ENCODE measurements at regions not wholly inside any gene's neighbourhood (a gene's known extent, or its start where the extent isn't known, plus 50 kb on each side); places are given as distances from the start of the nearest gene placed in this dataset.
"Not testable (repeated sequence)": the region's sequence is repeated elsewhere in the genome, so short reads cannot be mapped to it uniquely, and the experiment has no call there.

DNA sequence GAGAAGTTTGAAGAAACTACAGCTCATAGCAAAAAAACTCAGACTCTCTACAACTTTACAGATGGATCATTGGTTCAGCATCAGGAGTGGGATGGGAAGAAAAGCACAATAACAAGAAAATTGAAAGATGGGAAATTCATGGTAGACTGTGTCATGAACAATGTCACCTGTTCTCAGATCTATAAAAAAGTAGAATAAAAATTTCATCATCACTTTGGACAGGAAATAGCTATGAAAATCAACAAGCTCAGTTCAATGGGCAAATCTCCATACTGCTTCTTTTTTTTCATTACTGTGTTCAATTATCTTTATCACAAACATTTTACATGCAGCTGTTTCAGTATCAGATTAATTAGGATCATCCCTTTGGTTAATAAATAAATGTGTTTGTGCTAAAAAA is 76.5 kb upstream of the RAPGEF2 start:
- TF ChIP-seq, protein P1, sequence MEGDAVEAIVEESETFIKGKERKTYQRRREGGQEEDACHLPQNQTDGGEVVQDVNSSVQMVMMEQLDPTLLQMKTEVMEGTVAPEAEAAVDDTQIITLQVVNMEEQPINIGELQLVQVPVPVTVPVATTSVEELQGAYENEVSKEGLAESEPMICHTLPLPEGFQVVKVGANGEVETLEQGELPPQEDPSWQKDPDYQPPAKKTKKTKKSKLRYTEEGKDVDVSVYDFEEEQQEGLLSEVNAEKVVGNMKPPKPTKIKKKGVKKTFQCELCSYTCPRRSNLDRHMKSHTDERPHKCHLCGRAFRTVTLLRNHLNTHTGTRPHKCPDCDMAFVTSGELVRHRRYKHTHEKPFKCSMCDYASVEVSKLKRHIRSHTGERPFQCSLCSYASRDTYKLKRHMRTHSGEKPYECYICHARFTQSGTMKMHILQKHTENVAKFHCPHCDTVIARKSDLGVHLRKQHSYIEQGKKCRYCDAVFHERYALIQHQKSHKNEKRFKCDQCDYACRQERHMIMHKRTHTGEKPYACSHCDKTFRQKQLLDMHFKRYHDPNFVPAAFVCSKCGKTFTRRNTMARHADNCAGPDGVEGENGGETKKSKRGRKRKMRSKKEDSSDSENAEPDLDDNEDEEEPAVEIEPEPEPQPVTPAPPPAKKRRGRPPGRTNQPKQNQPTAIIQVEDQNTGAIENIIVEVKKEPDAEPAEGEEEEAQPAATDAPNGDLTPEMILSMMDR (IDR thresholded peaks at IDR 0.05; ENCODE audit: control extremely low read depth, extremely low read depth, low read depth, missing control alignments): no peak
- CTCF ChIA-PET: interaction anchor here (0.8 to 4.3 kb wide), 6 partner anchors 8 to 177 kb away, joined by 3 to 17 read pairs (median 3); no protein-coding TSS in a partner anchor
- POLR2A ChIA-PET: no interaction called here
- no peak for DNase-seq (ENCODE audit: extremely low spot score)

DNA sequence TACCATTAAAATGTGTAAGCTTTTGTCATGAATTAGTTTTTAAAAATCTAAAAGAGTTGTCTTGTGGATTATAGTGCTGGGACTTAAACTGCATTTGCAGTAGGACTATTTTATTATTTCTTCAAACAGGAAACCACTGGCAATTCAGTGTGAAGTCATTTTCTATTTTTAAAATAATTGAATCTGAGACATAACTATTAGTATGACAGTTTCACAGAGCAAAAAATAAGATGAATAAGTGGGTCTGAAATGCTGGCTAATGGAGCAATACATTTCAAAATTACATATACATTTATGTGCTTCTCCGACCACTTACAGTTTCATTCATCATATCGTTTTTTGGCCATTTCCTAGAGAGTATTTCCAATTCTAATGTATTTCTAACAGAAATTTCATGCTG is 75.3 kb upstream of the RAPGEF2 start:
- no peak for DNase-seq (ENCODE audit: extremely low spot score)
- TF ChIP-seq, protein P1 (IDR thresholded peaks at IDR 0.05; ENCODE audit: control extremely low read depth, extremely low read depth, low read depth, missing control alignments): no peak
- POLR2A ChIA-PET: no interaction called here
- CTCF ChIA-PET: interaction anchor here (1.2 to 4.3 kb wide), 4 partner anchors 10 to 176 kb away, joined by 3 to 17 read pairs (median 4); no protein-coding TSS in a partner anchor

DNA sequence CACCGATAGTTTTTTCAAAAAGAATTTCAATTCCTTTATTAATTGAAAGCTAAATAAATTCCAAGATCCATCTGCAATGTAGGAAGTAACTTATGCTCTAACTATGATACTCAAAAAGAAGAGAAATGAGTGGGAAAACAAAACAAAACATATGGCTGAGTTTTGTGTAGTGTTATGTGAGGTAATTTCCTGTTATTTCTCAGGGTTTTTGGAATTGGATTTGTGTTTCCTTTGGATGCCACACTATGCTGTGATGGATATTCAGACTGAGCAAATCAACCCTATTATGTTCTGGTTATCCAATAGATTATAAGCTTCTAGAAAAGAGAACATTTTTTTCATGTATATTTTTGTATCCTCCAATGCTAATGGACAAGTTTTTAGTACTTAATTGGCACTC is 73.4 kb upstream of the RAPGEF2 start:
- POLR2A ChIA-PET: no interaction called here
- TF ChIP-seq, protein P1 (IDR thresholded peaks at IDR 0.05; ENCODE audit: control extremely low read depth, extremely low read depth, low read depth, missing control alignments): no peak
- DNase-seq (ENCODE audit: extremely low spot score): no peak
- CTCF ChIA-PET: interaction anchor here (1.3 to 4.3 kb wide), 2 partner anchors 11 to 15 kb away, joined by 9 to 17 read pairs; no protein-coding TSS in a partner anchor

DNA sequence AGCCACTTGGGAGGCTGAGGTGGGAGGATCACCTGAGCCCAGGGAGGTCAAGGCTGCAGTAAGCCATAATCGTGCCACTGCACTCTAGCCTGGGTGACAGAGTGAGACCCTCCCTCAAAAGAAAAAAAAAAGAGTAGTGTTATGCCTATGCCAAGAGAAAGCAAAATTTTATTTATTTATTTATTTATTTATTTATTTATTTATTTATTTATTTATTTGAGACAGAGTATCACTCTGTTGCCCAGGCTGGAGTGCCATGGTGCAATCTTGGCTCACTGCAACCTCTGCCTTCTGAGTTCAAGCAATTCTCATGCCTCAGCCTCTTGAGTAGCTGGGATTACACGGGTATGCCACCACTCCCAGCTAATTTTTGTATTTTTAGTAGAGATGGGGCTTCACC is 72.6 kb upstream of the RAPGEF2 start:
- DNase-seq (ENCODE audit: extremely low spot score); POLR2A ChIA-PET: not testable (repeated sequence)
- CTCF ChIA-PET: interaction anchor here (1.5 kb wide), 1 partner anchor 14 kb away, joined by 4 read pairs; no protein-coding TSS in a partner anchor

DNA sequence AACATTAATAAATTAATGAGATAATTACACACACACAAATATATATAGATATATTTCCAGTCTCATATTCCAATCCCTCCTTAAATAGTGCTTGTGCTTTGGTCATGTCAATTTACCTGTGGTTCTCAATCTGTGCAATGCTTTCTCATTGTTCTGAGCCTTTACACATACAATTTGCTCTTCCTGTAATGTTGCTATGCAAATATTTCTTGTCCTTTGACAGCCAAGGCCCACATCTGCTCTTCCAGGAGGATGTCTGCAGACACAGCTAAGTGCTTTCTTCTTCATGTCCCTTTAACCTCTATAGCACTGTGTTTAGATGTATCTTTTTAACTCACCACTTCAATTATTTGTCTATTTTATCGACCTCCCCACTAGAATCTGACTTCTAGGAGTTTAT is 67.3 kb upstream of the RAPGEF2 start:
- ChIA-PET POLR2A (no interaction called here), CTCF (interaction anchor here (1.3 to 1.5 kb wide), 2 partner anchors 15 to 56 kb away, joined by 4 to 5 read pairs; no protein-coding TSS in a partner anchor)
- no peak for DNase-seq (ENCODE audit: extremely low spot score)
- TF ChIP-seq, protein P1 (IDR thresholded peaks at IDR 0.05; ENCODE audit: control extremely low read depth, extremely low read depth, low read depth, missing control alignments): no peak

DNA sequence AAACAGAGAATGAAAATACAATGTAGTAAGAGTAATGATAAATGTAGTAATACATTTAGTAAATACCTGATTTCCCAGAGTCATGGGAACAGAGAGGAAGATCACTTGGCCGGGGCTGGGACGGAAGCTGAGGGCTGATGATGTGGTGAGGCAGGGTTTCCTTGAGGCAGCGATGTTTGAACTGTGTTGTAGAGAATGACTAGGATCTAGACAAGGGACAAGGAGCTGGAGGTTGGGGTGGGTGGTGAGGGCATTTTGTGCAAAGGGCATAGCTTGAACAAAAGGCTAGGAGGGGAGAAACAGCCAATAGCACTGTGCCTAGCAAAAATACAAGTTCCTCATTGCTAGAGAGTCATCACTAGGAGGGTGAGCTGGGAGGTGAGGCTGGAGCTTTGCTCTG is 64.3 kb upstream of the RAPGEF2 start:
- CTCF ChIA-PET: interaction anchor here (0.7 to 1.4 kb wide), 4 partner anchors 10 to 20 kb away, joined by 3 to 5 read pairs (median 4); no protein-coding TSS in a partner anchor
- TF ChIP-seq, protein P1 (IDR thresholded peaks at IDR 0.05; ENCODE audit: control extremely low read depth, extremely low read depth, low read depth, missing control alignments): no peak
- POLR2A ChIA-PET: no interaction called here
- no peak for DNase-seq (ENCODE audit: extremely low spot score)

DNA sequence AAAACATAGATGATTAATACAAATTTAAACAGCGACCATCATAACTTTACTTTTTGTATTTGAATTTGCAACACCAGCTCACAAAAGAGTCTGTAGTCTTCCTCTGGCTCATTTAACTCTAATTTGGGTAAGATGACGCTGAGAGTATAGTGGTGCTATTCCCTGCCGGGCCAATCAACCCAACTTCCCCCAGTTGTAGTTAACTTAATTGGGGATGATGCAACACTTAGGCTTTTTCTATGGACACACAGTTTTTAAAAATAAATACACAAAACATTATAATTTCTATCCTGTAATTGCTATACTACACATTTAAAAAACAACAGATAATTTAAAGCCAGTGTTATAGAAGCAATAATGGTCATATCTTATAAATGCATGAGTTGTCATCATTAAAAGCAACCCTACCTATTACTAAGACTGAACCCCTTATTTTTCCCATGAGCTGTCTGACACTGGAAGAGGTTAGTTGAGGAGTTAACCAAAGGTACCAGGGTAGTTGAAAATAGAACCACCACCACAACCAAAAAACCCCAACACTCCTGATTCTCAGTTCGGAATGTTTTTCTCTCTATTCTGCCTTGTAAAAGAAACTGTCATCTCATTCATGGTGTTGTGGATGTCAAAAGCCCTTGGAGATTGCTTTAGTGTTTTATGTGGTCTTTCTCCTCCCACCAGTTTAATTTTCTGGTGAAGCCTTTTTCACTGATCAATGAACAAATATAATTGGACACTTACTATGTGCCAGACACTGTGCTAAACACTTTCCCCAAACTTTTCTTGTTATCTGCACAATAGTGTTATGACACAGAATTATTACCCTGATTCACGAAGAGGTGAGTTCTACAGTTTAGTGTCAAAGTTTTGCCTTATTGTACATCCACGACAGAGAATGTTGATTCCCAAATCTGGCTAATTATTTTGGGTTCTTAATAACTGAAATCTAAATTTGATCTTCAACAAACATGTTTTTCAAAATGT is 61.5 kb upstream of the RAPGEF2 start:
- no peak for DNase-seq (ENCODE audit: extremely low spot score)
- ChIA-PET CTCF (no interaction called here), POLR2A (no interaction called here)
- TF ChIP-seq, protein P1 (IDR thresholded peaks at IDR 0.05; ENCODE audit: control extremely low read depth, extremely low read depth, low read depth, missing control alignments): no peak
